C4-2B (cell line): ENCODE measurements at regions not wholly inside any gene's neighbourhood (a gene's known extent, or its start where the extent isn't known, plus 50 kb on each side); places are given as distances from the start of the nearest gene placed in this dataset.

Source experiments
- CTCF ChIP-seq: fragments of 450-650 bp; conservative IDR thresholded peaks from 2 replicates; pipeline ENCODE4 v1.5.1; 2017; ENCODE audit warnings: mild to moderate bottlenecking
- ZFX ChIP-seq: fragments of 450-650 bp; IDR thresholded peaks from 2 replicates; pipeline ENCODE4 v1.6.1; 2017

- TF ChIP-seq CTCF (no peak), ZFX (no peak)
Observed at GRCh38 chr3:59316688-59317275, 267.0 kb upstream of the CFAP20DC start.
